Stimulated activated CD8-positive, alpha-beta memory T cell treated with anti-CD3 and anti-CD28 coated beads, Interleukin-7, amount 100 ng/mL, for 48 hours (primary cell): ENCODE measurements at regions not wholly inside any gene's neighbourhood (a gene's known extent, or its start where the extent isn't known, plus 50 kb on each side); places are given as distances from the start of the nearest gene placed in this dataset.

Experiments used
- DNase-seq, 2 donors: peaks; one replicate each; pipeline ENCODE4 v3.0.0-alpha.2; 2020; ENCODE audit warnings: low read depth in 1 of 2; ENCODE audit errors: extremely low read depth in 1 of 2

DNA sequence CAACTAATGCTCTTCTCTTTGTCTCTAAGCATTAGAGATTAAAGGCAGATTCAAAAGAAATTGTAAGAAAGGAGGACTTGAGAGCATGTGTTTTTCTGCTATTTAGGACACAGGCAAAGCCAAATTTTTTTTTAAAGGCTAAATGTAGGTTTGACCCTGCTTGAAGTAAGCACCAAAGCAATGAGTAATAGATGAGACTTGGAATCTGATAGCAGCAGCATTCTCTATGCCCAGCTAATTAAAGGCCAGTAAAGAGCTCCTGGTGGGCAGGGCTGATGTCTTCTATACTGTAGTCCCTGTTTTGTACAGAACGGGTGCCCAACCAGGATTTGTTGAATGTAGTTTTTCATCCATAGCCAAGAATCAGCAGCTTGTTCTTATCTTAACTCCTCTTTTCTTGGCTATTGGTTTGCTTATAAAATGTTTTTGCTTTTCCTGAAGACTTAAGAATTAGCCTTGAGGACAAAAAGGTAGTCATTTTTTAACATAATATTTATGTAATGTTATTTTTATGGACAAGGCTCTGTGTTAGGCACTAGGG lies 179.6 kb downstream of the LMO4 start:
- DNase-seq, result no peak

DNA sequence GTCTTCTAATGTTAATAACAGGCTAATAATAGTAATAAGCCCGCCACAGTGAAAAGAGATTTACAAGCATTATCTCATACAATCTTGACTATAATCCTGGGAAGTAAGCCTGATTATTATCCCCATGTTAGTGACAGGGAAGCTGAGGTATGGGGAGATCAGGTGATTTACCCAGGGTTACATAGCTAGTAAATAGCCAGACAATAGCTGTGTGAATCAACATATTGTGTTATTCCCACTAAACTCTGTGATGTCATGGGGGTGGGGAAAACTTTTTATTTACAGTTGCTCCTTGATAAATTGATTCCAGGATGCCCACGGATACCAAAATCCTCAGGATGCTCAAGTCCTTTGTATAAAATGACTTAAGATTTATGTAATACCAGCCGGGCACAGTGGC lies 181.9 kb downstream of the LMO4 start:
- DNase-seq, result no peak

DNA sequence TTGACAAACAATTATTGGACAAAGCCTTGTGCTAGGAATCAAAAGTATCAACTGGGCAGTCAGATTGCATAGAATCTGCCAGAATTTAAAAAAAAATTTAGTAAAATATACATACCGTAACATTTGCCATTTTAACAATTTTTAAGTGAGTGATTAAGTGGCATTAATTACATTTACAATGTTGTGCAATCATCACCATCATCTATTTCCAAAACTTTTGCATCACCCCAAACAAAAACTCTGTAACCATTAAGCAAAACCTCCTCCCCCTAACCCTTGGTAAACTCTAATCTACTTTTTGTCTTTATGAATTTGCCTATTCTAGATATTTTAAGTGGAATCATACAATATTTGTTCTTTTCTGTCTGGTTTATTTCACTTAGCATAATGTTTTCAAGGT lies 182.8 kb downstream of the LMO4 start:
- DNase-seq, result no peak

DNA sequence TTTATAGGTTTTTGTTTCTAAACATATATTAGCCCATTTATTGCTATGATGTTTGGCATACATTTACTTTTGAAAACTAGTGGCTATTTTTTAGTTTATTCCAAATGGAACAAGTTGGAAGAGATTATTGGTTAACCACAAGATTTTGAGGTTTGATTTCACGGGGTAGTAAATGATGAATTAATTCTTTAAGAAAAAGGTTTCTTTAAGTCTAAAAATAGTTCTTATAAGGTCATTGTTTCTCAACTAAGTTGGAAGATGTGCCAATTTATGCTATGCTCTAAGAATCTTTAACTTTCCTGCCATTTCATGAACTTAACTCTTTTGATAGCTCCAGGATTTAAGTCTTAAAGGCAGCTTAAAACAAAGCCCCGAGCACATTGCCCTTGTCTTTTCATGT lies 183.8 kb downstream of the LMO4 start:
- DNase-seq, result no peak

DNA sequence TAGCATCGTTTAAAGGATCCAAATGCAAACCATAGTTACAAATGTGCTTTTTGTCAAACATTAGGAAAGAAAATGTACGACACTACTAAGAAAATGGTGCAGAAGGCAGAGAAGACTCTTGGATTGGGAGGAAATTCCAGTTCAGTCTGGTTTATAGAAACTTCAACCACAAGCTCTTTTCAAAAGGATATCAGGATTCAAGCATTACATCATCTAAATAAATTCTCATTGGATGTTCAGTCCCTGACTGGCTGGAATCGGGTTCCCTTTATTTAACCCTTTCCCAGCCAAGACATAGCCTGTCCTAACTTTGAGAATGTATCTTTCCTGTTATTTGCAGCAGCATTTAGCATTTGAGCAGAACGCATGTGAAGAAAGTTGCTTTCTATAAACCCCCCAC lies 184.6 kb downstream of the LMO4 start:
- DNase-seq, result no peak

DNA sequence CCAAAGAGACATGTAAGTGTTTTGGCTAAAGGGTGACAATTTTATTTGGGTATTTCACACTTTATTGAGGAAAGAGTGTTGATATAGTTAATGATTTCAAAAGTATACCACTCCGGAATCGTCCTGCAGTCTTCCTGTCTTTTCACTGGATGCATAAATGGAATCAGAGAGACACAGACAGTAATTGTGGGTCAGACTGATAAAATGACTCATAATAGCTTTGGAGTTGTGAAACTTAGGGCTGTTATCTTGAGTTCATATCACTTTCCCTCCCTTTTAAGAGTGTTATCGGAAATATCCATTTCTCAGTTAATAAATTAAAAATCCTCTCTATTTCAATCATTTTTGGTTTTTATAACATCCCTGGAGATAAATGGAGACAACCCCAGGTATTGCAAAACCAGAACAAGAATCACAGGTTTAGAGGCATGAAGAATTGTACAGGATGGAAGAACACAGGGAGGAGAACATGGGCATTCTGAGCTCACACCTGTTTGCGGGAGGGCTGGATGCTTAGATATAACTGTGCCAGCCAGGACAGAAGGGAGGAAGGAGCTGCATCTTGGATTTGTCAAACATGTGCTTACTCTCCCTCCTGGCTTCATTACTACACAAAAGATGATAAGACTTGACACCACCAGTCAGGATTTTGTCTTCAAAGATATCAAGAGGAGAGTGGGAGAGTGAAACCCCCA lies 185.4 kb downstream of the LMO4 start:
- no peak for DNase-seq

DNA sequence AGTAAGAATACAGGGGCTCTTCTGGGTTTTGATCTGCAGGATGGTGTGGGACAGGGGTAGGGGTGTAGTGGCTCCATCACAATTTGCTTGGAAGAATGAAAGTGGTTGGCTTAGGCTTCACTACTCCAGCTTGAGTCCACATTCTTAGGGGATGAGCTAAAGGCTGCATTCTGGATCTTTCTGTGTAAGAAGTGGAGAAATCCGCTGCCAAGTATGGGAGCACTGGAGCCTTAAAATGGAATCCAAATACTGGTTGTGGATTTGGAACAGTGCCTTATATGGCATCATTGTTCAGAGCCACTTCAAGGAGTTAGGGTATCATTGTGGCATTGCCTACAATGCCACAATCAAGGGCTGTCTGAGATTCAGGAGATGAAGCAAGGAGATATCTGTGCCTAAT lies 187.1 kb downstream of the LMO4 start:
- no peak for DNase-seq

DNA sequence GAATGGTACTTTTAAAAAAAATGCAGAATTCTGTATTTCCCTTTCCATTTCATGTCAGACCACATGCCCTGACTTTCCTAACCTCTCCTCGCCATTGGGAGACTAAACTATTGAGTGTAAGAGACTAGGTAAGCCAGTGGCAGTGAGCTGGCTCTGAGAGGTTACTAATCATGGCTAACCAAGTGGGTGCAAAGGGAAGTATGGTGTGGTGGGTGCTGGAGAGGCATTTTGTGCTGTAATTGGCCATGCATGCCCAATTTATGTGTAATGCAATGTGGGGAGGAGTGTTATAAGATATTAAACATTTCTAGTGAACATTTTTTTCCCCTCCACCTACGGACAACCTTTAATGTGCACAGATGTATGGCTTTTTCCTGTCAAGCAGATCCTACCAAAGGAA lies 190.1 kb downstream of the LMO4 start:
- no peak for DNase-seq

DNA sequence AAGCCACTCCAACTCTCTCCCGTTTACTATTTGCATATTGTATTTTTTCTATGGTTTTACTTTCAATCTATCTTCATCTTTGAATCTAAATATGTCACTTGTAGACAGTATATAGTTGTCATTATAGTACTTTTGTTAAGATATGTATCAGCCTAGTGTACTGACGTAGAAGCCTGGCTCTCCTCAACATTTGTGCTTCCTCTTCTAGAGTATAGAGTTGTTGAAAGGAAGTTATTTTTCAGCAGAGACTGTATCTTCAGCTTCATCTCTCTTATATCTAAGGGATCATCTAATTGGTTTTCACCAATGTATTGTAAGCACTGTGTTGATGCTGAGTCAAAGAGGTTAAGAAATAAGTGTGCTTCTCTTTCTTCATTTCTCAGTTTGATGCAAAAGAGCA lies 192.8 kb downstream of the LMO4 start:
- no peak for DNase-seq

DNA sequence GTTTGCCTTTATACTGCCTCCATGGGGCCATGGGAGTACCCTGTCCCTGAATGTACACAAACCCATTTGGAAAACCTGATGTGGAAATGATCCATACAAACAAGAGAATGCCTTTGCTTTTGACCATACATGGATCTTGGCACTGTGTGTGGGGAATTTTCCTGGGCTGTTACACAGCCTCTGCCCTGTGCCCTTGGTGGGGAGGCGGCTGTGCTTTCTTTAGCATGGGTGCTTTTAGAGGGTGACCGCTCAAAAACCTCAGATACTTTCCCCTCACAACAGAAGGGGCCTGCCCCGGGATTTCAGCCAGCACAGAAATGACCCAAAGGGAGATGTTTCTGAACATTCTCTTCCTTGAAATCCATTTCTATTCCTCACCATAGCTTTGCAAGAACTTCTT lies 194.8 kb downstream of the LMO4 start:
- DNase-seq, result no peak

DNA sequence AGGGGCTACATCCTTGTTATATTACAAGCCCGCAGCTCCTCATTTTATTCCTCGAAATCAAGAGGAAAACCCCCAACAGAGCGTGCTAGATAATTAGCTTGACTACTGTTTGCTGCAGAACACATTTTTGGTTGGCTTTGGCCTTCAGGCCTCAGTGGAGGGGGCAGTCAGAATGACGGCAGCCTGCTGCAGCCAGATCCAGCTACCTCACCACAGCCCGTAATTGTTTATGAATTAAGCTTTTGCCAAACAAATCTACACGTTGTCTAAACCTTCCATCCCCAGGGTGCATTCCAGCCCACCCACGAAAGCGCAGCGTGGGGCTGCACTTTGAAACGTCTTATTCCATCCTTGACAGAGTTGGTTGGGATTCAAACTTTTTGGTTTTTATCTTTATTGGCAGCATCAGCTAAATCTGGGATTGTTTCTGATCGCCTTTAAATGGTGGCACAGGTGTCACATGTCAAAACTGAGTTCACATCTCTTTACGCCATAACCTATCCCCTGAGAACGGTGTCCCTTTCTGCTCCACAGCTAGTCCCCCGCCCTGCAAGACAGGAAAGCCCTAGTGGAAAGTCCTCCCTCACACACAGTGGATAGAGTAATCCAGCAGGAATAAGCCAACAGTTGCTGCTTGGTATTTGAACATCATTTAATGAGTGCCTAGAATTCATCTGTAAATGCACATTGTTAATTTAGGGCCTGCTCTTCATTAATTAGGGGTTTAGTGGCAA lies 195.5 kb downstream of the LMO4 start:
- DNase-seq, result no peak

DNA sequence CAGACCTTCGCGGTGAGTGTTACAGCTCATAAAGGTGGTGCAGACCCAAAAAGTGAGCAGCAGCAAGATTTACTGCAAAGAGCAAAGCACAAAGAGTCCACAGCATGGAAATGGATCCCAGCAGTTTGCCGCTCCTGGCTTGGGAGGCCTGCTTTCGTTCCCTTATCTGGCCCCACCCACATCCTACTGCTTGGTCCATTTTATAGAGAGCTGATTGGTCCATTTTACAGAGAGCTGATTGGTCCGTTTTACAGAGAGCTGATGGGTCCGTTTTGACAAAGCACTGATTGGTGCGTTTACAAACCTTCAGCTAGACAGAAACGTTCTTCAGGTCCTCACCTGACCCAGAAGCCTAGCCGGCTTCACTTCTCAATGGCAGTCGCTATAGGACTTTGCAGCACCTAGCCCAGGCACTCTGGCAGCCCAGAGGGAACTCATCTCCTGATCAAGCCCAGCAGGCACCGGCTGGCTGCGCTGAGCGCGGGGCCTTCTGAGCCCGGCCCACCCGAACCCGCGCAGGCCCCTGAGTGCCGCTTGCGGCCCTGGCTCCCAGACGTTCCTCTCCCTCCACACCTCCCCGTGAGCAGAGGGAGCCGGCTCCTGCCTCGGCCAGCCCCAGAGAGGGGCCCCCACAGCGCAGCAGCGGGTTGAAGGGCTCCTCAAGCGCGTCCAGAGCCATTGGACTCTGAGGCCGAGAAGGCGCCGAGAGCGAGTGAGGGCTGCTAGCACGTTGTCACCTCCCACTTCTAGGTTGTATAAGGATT lies 200.3 kb downstream of the LMO4 start:
- no peak for DNase-seq

DNA sequence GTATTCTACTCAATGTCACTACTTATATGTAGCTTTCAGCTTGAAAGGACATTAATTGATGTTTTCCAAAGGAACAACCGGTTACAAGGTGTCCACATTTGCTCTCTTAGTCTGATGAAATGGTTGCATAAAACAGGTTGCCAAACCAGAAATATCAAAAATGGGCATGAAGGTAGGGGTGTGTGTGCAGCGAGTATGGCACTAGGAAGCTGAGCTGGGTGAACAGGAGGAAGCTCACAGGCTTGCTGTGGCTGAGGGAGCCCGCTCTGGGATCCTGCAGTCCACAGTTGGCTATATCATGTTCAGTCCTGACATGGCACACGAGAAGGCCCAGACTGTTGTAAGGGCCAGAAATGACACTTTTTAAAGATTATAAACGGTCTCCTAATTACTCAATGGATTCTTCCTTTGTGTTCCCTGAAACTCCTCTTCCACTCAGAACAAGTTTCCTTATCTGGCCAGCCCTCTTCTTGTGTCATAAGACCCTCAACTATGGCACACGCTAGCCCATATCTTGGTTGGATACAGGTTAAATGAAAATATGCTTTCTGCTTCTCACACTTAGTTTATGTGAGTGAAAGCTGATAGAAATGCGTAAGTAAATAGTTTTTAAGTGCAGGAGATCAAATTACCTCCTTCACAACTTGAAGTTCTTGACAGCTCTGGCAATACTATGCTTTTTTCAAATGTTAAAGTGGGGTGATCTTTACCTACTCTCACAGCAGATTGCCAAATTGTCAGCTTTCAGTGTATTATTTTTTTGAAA lies 201.5 kb downstream of the LMO4 start:
- no peak for DNase-seq

DNA sequence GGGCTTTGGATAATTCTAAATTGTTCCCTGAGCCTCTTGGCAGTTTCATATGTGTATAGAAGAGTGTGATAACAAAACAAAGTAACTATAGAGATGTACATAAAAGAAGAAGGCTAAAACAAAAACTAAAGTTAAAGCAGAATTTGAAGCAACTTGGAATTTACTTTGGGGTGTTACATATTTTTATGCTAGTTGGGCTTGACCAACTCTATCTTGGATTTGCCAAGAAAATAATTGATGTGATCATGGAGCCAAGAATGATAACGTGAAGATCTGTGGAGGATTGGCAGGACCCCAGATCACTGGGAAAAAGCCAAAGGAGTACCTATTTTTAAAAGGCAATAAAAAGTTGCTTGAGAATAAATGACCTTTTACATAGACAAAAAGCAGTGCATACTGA lies 206.9 kb downstream of the LMO4 start:
- DNase-seq, result no peak

DNA sequence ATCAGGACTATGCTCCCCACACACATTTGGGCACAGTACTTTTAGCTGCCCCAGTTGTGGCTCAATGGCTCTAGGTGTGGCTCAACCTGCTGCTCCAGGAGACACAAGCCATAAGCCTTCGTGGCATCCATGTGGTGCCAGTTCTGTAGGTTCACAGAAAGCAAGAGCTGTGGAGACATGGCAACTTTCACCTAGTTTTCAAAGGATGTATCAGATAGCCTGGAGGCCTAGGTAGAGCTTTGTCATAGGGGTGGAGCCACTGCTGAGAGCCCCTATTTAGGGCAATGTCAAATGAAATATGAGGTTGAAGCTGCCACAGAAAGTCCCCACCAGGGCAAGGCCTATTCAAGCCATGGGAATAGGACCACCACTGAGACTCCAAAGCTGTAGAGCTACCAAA lies 210.5 kb downstream of the LMO4 start:
- no peak for DNase-seq

DNA sequence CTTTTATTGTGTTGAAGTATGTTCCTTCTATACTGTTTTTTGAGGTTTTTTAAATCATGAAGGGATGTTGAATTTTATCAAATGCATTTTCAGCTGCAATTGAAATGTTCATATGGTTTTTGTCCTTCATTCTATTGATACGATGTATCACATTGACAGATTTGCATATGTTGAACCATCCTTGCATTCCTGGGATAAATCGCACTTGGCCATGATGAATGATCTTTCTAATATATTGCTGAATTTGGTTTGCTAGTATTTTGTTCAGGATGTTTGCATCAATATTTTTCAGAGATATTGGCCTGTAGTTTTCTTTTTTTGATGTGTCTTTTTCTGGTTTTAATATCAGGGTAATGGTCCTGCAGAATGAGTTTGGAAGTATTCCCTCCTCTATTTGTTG lies 214.0 kb downstream of the LMO4 start:
- no peak for DNase-seq

DNA sequence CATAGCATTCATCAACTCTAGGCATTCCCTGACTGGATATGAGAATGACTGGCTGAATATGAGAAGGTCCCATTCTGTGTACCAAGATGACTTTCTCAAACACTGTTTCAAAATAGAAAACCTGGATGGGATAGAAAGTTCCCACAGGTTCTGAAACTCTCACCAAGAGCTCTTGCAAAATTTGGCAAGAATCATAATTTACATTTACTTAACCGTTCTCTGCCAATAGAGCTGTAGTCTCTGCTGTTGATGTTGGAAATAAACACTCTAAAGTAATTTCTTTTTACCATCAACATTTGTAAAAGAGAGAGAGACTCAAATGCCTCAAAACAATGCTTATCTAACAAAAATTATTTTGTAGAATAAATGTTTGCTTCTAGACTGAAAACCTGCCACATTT lies 221.1 kb downstream of the LMO4 start:
- DNase-seq, result no peak

DNA sequence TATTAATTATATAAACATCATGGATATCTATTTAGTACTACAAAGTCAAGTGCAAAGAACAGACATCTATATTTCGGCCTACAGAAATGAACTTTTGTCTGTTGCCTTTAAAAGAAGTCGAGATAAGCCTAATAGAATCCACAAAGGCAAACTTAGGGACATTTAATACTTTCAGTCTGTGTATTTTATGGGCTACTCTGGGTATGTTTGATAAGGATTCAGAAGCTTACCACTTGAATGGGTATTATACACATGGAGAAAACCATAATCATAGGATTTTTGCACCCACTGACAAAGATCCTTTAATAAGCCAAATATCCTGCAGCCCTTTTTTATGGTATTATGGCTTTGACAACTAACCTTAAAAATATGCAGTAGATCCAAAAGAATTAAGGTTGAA lies 224.8 kb downstream of the LMO4 start:
- DNase-seq, result no peak

DNA sequence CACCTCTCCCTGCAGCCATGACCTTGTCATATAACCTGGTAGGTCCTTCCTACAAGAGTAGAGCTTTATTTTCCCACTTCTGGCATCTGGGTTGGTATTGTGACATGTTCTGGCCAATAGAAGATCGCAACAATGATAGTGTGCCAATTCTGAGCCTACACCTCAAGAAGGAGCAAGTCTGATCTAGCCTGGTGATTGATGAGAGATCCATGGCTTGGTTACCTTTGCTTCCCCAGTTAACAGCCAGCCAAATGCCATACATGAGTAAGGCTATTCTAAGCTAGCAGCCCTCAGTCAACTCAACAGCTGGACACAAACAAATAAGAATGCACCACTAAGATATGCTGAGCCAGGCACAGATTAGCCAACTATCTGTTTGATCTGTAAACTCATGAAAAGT lies 226.7 kb downstream of the LMO4 start:
- no peak for DNase-seq

DNA sequence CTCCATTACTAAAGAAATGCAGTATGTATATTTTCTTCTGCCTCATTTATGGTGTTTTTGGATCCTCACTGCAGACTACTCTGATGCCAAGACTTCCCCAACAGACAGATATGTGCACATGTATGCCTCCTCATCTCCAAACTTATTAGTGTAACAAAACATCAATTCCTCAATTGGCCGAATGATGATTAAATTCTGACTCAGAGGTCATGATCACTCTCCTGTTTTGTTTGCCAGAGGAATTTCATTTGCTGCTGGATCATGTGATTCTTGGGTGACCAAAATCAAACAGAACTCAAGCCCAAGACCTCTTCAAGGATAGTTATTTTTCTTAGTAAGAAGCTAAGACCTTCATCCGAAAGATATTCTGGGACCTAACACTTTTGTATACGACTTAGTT lies 227.6 kb downstream of the LMO4 start:
- DNase-seq, result no peak

DNA sequence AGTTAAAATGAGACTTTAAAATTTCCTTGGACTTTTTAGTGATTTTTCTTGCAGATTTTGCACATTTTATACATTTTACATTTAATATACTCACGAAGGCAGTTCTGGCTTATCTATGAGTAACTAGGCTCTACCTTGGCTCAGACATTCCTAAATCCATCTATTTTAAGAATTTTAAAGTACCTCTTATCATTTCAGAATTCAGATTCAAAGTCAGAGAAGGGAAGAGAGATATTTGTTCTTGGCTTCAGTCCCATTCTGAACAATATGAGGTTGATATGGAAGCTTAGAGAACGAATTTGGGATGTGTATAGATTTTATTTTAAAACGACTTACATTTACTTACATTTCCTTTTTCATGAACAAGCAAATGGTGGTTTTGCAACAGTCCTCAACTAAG lies 230.2 kb downstream of the LMO4 start:
- DNase-seq, result no peak
